Vagina (tissue), 2 donors: ENCODE measurements at regions not wholly inside any gene's neighbourhood (a gene's known extent, or its start where the extent isn't known, plus 50 kb on each side); places are given as distances from the start of the nearest gene placed in this dataset.

Source experiments
- CTCF ChIP-seq, 3 experiments: fragments of 450-650 bp in 2 of 3; fragments of 200-600 bp in 1 of 3; sonication (generic) in 1 of 3; IDR thresholded peaks; one replicate each; pipeline ENCODE4 v1.5.1; 2017 to 2019; ENCODE audit warnings: antibody characterized with exemption in 3 of 3, mild to moderate bottlenecking in 2 of 3, moderate library complexity in 2 of 3
- POLR2AphosphoS5 ChIP-seq, 2 donors: sonication (generic); formaldehyde crosslinking; IDR thresholded peaks; one replicate each; pipeline ENCODE4 v1.9.0; 2017; ENCODE audit warnings: antibody characterized with exemption in 2 of 2, mild to moderate bottlenecking in 2 of 2, low read depth in 1 of 2; ENCODE audit not compliant: insufficient read depth in 1 of 2

GRCh38 chr7:156051884-156052283 is 239.6 kb upstream of the SHH start:
- TF ChIP-seq CTCF (IDR thresholded peaks at IDR 0.05): no peak
- no peak for TF ChIP-seq POLR2AphosphoS5 (IDR thresholded peaks at IDR 0.05; ENCODE audit: insufficient read depth in 1 of 2, low read depth in 1 of 2)
